Stimulated activated naive CD4-positive, alpha-beta T cell treated with Interleukin-2 at 50 U/mL for 16 hours (primary cell): ENCODE measurements at regions not wholly inside any gene's neighbourhood (a gene's known extent, or its start where the extent isn't known, plus 50 kb on each side); places are given as distances from the start of the nearest gene placed in this dataset.

Source experiments
- DNase-seq: peaks from one replicate; lab custom pipeline; 2025; lab: John Stamatoyannopoulos, UW

- no peak for DNase-seq
Observed at GRCh38 chr1:200252531-200252930, 157.3 kb downstream of the ZNF281 start.

GRCh38 chr1:200250469-200250868 is 159.4 kb downstream of the ZNF281 start:
- no peak for DNase-seq

- no peak for DNase-seq
Observed at GRCh38 chr1:200248541-200248940, 161.3 kb downstream of the ZNF281 start.

GRCh38 chr1:200247518-200247917 is 162.3 kb downstream of the ZNF281 start:
- DNase-seq = no peak

- no peak for DNase-seq
Observed at GRCh38 chr1:200245473-200245872, 164.4 kb downstream of the ZNF281 start.

- no peak for DNase-seq
Observed at GRCh38 chr1:200243042-200243437, 166.8 kb downstream of the ZNF281 start.

GRCh38 chr1:200242110-200243041 is 167.5 kb downstream of the ZNF281 start:
- no peak for DNase-seq

- no peak for DNase-seq
Observed at GRCh38 chr1:200240656-200241055, 169.2 kb downstream of the ZNF281 start.

GRCh38 chr1:200238311-200238710 is 171.5 kb downstream of the ZNF281 start:
- DNase-seq = no peak

- no peak for DNase-seq
Observed at GRCh38 chr1:200237066-200237465, 172.8 kb downstream of the ZNF281 start.

- no peak for DNase-seq
Observed at GRCh38 chr1:200234938-200235337, 174.9 kb downstream of the ZNF281 start.

GRCh38 chr1:200233393-200233792 is 176.4 kb downstream of the ZNF281 start:
- no peak for DNase-seq

GRCh38 chr1:200231787-200232231 is 178.0 kb downstream of the ZNF281 start:
- no peak for DNase-seq

GRCh38 chr1:200230671-200231070 is 179.2 kb downstream of the ZNF281 start:
- no peak for DNase-seq

- no peak for DNase-seq
Observed at GRCh38 chr1:200228486-200228885, 181.3 kb downstream of the ZNF281 start.

- DNase-seq = no peak
Observed at GRCh38 chr1:200228081-200228480, 181.8 kb downstream of the ZNF281 start.
